ENCODE measurements at regions not wholly inside any gene's neighbourhood (a gene's known extent, or its start where the extent isn't known, plus 50 kb on each side); places are given as distances from the start of the nearest gene placed in this dataset.
"Not testable (repeated sequence)": the region's sequence is repeated elsewhere in the genome, so short reads cannot be mapped to it uniquely, and the experiment has no call there.

DNA sequence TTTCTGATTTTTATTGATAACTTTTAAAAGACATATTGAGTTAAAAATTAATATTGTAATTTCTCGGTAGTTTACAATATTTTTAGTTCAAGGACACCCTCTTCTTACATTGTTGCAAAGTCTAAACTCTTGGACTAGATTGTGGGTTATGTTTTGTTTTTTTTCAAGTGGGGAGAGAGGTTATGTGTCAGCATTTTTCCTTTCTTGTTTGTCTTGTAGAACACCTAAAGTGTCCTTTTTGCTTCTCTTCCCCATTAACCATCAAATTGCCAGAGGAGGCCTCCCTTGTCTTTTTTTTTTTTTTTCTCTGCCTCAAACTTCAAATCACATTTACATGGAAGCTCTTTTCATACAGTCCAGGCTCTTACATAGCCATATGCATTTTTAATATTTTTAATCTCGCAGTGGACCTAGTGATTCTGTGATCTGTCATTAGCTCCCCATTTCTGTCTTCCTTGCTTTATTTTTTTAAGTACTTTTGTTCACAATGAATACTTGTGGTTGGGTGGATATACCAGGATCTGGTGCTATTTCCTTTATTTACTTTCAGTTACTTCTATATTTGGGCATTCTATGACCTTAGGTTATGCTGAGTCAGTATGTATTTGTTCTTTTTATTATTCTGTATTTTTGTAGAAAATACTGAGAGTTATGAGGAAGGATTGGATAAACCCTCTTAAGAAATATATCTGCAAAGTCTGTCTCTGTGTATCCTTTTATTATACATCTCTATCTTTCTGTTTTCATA, 2280.6 kb upstream of the ACO1 start:
- DNase-seq: no peak

DNA sequence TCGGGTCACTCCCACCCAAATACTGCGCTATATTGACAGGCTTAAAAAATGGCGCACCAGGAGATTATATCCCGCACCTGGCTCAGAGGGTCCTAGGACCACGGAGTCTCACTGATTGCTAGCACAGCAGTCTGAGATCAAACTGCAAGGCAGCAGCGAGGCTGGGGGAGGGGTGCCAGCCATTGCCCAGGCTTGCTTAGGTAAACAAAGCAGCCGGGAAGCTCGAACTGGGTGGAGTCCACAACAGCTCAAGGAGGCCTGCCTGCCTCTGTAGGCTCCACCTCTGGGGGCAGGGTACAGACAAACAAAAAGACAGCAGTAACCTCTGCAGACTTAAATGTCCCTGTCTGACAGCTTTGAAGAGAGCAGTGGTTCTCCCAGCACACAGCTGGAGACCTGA, 2277.3 kb upstream of the ACO1 start:
- not testable (repeated sequence) for DNase-seq

DNA sequence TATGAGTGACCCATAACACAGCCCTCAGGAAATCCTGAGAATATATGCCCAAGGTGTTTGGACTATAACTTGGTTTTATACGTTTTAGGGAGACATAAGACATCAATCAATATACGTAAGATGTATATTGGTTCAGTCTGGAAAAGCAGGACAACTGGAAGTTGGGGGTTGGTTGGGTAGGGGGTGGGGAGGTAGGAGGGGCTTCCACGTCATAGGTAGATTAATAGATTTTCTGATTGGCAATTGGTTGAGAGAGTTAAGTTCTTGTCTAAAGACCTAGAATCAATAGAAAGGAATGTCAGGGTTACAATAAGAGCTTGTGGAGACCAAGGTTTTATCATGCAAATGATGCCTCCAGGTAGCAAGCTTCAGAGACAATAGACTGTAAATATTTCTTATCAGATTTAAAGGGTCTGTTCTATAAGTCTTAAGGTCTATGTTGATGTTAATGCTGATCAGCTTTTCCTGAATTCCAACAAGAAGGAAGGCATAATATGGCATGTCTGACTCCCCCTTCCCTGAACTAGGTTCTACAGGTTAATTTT, 2267.7 kb upstream of the ACO1 start:
- no peak for DNase-seq

DNA sequence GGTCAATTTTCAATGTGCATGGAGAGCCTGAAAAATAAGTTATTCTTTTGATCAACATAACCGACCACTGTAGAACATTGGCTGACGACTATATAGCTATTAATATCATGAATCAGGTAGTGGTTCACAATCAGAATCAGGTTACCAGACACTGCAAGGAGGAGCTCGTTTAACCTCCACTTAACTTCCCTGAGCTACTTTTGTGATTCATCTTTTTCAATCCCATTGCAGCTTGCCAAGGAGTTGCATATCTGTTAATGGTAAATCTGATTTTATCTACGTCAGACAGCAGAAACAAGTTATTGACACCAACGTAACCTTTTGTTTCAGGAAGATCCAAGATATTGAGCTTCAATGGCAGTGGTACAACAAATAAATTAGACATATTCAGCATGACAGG, 2263.8 kb upstream of the ACO1 start:
- DNase-seq: no peak

DNA sequence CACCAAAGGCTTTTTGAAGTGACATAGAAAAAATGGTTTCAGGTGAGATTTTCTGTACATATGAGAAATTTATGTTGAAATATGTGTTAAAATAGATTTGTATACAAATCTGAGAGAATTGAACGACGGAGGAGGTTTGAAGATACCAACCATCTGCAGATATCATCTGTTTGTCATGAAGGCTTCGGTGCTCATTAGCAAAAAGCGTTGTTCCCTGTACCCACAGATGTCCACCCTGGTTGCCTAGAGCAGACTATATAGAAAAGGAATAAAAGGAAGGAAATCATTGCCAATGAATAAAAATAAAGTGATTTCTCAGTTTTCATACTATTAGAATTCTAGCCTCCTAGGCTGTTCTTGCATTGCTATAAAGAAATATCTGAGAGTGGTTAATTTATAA, 2262.8 kb upstream of the ACO1 start:
- DNase-seq: no peak

DNA sequence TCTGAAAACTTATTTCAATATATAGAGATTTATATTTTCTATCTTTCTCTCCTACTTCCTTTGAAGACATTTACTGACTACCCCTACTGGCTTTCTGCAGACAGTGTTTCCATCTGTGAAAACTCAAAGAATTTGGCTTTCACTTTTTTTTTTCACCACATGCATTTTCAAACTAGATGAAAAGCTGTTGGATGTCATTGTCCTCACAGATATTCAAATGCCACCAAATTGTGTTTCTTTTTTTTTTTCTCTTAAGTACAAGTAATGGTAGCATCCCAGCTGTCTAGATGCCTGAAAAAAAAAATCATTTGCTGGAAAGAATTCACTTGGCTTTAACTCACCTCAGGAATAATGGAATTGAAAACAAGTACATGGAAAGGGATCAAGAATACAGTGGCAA, 2258.6 kb upstream of the ACO1 start:
- DNase-seq: no peak

DNA sequence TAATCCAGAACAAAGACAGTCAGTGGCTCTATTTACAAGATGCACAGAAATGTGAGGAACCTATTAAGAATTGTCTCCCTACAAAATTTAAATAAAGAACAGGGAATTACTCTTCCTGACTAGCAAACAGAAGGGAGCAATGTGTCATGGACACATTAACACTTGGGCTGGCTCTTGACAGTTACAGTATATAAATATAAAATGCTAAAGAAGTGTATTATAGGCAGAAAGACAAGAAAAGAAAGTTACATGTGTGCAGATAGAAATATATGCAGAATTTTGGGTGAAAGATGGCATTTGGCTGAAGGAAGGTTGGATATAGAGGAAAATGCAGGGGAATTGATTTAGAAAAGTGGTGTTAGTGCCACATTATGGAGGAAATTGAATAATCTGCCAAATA, 2257.1 kb upstream of the ACO1 start:
- DNase-seq: no peak

DNA sequence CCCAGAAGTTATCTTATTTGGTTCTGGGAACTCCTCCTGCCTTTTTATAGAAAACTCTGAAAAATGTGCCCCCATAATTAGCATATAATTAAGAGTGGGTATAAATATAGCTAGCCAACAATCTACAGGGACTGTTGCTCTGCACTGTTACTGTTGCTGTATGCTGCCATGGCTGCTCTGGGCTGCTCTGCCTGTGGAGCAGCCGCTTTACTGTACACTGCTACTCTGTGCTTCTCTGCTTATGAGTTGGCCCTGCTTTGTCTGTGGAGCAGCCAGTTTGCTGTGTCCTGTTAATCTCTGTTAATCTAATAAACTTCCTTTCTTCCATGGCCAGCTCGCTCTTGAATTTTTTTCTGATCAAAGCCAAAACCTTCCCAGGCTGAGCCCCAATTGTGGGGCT, 2244.0 kb upstream of the ACO1 start:
- DNase-seq: no peak

DNA sequence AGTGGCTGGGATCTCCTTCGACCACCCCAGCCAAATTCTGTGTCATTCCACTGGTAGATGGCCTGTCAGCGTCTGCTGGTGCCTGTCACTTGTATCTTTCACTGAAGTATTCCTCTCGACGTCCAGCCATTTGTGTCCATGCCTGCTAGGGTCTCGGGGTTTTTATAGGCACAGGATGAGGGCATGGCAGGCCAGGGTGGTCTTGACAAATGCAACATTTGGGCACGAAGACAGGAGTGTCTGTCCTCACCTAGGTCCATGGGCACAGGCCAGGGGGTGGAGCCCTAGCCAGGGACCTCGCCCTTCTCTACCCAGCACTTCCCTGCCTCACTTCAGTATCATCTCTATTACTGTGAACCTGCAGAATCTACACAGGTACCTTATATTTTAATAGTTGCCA, 2223.9 kb upstream of the ACO1 start:
- no peak for DNase-seq

DNA sequence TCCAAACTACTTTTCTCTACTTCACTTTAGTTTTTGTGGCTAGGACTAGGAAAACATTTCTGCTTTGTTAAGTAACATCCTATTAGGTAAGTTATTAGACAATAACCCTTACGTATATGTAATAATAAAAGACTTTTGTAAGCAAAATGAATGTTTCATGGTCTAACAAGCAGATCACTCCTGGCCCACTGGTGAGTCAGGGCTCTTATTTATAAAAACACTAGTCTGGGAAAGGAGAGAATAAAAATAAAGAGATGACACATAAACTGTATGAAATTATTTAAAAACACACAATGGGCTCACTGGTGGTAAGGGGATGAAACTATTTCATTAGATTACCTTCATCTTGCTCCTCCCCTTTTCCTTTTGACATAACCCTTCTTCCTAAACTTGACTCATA, 2212.2 kb upstream of the ACO1 start:
- no peak for DNase-seq

DNA sequence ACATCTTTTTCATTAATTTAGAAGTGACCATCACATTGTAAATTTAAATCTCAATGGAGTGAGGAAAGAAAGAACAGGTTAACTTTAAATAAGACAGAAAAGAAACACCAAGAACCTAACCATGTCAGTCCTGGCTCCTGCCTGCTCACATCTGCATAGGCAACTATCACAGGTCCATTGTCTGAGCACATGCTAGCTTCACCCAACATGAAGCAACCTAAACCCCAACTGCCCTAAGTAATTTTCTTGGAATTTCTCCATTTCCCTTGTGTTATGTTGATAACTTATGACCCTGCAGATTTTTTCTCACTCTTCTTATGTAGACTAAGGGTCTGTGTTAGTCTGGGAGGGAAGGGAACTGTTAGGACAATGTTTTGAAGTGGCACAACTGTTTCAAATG, 2205.8 kb upstream of the ACO1 start:
- DNase-seq: no peak

DNA sequence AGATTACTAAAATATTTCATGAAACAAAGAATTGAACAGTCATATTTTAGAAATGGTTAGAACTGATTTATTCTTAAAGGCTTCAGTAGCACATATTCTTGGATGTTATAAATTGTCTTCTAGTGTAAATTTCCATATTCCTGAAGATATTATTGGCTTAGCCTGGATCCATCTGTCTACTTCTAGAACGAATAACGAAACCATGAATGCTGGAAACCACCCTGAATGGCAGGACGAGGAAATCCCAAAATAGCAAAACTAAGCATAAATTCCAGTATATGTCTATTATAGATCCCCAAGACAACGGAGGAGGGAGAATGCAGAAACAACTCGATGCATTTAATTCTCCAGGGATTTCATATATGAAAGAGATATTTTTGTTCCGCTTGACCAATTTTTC, 2191.0 kb upstream of the ACO1 start:
- DNase-seq: no peak

DNA sequence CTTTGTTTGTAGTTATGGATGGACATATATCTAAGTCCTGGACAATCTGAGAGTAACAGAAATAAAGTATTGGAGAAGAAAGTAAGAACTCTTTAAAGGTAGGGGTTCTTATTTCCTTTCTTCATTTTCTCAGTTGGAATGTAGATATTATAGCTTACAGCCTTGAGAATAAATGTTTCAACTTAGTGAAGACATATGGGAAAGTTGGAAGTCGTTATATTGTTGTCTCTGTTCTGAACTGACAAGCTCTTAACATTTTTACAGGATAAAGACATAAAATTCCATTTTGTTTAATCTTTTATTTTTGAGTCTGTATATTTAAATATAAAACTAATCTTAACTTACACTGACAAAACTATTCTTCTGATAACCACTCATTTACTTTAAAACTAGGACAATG, 2187.5 kb upstream of the ACO1 start:
- DNase-seq: no peak

DNA sequence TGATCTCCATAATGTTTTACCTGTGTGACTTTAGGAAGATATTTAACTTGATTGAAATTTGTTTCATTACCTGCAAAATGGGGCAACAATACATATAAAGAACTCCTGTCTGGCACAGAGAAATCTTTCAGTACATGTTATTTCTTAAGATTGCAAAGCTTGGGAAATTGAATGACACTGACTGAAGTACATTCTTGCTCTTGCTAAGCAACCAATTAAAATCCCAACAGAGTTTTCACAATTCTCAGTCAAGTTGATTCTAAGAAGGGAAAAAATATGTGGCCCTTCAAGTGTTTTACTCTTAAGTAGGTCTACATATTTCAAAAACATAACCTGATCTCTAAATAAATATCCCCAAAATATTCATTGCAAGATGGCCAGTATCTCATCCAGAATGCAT, 2187.0 kb upstream of the ACO1 start:
- no peak for DNase-seq

DNA sequence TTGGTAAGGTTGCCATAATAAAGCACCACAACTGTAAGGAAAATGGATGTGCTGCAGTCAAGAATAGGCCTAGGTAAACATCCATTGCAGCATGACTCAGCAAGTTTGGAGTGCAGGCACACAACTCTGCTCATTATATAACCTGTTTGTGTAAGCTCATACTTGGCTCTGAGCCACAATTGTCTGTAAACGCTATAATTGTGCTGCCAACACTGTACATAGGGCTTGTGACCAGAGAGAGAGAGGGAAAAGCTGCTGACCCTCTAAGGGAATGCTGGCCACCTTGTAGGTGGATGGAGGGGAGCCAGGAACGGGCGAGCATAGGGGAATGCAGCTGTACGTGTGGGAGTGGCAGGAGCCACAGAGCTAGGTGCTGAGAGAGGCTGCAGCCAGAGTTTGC, 2186.5 kb upstream of the ACO1 start:
- DNase-seq: peak; percentile 4

DNA sequence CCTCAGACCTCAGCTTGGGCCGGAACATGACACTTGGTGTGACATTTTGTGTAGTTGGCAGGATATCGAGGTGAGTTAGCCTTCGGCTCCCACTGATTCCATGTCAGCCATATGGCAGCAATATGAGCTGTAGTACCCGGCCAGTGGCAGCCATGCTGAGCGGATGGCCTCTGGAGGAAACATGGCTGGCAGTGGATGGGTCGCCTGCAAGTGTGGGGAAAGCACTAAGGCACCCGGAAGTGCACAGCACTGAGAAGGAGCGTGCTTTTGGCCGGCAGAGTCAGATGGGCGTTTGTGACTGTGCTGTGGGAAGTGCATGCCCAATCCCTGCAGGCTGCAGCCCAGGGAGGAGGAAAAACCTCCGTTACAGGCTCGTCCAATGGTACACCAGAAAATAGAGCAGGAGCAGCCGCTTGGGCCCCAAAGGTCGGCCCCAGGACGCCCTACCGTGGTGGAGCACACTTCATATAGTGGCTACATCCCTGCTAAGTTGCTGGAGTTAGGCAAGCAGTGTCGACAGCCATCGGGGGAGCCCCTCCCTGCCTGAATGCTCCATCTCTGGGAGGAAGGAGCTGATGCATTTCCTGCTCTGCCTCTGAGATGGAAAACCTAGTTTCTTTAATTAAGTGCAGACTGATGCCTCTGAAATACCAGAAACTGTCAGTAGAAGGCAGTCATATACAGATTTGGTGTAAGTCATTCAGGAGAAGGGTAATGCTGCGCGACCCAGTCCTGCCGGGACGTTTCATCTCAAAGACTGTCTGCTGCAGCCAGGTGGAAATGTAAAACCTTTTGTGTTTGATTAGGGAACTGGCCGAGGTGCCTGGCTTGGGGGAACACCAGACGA, 2185.8 kb upstream of the ACO1 start:
- no peak for DNase-seq

DNA sequence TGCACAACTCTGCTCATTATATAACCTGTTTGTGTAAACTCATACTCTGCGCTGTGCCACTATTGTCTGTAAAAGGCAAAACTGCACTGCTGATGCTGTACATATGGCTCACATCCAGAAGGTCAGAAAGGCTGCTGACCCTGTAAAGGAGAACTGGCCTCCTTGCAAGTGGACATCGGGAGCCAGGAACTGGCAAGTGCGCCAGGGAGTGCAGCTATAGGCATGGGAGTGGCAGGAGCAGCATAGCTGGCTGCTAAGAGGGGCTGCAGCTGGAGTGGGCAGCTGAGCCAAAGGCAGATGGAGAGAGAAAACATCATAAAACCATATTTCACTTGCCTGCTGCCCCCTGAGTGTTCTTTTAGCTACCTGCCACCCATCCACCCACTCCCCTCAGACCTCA, 2183.4 kb upstream of the ACO1 start:
- no peak for DNase-seq

DNA sequence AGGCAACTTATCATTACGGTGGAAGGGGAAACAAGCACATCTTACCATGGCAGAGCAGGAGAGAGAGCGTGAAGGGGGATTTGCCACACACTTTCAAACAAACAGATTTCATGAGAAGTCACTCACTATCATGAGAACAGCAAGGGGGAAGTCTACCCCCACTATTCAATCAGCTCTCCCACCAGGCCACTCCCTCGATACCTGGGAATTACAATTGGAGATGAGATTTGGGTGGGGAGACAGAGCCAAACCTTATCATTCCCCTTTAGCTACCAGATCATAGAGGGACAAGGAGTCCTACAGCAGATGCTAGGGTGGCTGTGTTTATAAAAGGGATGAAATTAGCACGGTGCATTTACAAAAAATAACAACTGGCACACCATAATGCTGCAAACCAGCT, 2149.4 kb upstream of the ACO1 start:
- DNase-seq: no peak

DNA sequence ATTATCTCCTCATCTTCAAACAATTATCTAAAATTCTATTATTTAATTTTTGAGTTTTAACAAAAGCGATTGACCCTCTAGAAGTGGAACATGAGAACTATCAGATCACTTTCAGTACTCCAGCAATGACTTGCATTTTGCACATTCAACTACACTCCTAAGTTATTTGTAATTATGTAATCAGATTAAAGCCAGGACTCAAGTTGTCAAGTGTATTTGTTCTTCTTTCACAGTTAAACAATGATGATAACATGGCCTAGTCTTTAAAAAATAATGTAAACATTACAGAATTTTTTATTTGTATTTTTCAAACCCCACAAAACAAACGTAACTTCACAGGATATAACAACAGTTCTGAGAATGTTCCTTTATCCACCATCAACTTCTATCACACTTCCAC, 2148.9 kb upstream of the ACO1 start:
- DNase-seq: no peak

DNA sequence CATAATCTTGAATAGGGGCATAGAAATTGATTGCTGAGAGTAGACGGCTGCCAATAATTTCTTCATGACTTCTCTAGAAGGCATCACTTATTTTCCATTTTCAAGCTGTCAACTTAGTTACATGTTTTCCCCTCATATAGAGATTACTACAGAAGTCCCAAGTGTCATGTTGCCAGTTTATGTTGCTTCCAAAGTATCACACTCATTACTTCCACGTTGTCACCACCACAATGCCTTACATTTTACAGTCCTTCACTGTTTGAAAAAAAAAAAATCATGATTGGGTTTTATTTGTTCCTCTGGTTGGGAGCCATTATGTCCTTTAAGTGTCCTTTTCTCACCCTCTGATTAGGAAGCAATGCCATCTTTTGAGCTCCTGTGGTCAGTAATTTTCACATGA, 2144.6 kb upstream of the ACO1 start:
- DNase-seq: peak; percentile 63

DNA sequence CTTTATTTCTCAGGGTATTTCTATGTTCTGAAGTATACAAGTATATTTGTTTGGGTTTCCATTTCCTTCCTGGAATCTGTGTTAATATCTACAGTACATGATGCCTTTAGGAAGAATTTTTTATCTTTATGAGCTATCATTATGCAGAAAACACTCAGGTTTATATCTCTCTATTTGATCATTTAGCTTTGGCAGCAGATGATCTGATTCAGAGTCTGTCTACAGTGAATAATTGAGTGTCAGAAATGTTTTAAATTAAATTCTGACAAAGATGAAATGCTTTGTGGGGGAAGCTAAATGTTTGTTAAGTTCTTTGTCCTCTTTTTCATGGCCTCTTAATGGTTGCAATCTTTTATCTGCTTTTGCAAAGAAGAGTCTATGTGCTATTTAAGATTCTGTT, 2141.0 kb upstream of the ACO1 start:
- no peak for DNase-seq

DNA sequence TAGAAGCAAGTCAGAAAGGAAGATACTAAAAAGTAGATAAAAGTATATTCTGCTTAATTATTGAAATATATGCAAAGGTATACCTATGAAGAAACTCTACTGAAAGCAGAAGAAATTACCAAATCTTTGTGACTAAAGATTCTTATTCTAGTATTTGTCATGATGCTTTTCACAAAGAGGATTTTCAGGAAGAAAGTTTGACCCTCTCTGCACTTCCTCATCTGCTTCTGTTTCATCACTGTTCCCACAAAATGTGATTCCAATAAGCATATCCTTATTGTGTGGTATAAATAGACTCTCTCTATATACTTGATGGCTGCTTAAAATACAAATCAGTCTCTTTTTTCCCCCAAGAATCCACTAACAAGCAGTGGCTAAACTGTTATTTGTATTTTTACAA, 2139.6 kb upstream of the ACO1 start:
- no peak for DNase-seq

DNA sequence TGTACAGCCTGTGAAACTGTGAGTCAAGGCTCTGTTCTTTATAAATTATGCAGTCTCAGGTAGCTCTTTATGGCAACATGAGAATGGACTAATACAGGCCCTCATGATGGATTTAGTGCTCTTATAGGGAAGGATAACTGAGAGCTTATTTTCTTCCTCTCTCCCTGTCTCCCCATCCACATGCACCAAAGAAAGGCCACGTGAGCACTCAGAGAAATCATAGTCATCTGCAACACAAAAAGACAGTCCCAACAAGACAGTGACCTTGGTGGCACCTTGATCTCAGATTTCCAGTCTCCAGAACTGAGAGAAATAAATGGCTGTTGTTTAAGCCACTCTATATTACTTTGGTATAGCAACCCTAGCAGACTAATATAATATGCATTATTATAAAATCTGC, 2133.6 kb upstream of the ACO1 start:
- DNase-seq: no peak

DNA sequence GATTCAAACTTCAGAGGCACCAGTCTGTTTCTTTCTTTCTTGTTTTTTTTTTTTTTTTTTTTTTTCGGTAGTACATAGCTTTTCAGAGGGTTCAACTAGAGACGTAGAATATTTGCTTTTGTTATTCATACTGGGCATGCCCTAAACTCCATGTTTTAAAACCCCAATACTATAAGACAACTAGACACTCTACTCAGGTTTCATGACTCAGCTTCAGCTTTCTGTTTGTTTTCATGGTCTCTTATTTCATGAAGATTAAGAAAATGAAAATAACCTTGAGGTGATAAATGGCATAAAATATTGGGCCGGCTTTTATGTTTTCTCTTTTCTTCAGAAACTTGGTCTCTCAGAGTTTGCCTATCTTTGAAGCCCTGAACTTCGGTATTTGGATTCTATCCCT, 2126.3 kb upstream of the ACO1 start:
- DNase-seq: no peak

Measured in eye (tissue), 1 donor.